AG09319 (cell line): ENCODE measurements at regions not wholly inside any gene's neighbourhood (a gene's known extent, or its start where the extent isn't known, plus 50 kb on each side); places are given as distances from the start of the nearest gene placed in this dataset.
"Not testable (repeated sequence)": the region's sequence is repeated elsewhere in the genome, so short reads cannot be mapped to it uniquely, and the experiment has no call there.

Experiments
- DNase-seq: peaks from one replicate; pipeline ENCODE4 v3.0.0-alpha.2; 2010; ENCODE audit warnings: low read depth; ENCODE audit errors: extremely low read depth
- CTCF ChIP-seq: IDR thresholded peaks from 2 replicates; pipeline ENCODE4 v1.5.1; 2011; ENCODE audit warnings: low read depth, mild to moderate bottlenecking, inconsistent platforms, low read length, moderate library complexity

GRCh38 chr6:169130113-169130512 is 123.5 kb downstream of the THBS2 start:
- no peak for DNase-seq
- TF ChIP-seq CTCF = no peak

- no peak for DNase-seq
- TF ChIP-seq CTCF = no peak
These were observed 132.6 kb downstream of the THBS2 start for GRCh38 chr6:169121013-169121412.

DNA sequence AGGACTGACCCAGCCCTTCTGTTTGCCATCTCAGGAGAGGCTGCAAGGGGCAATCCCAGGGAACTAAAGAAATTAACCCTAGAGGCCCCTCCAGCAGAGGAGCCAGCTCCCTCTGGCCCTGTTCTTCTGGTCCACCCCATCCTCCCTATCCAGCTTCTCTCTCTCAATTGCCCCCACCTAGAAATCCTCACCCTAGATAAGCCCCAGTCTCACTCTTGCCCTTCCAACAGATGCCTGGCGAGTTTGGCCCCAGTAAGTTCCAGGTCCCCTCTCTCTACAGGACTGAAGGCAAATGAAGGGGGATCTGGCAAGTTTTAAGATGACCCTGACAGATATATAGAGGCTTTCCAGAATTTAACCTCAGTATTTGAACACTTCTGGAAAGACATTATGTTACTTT is 134.0 kb downstream of the THBS2 start:
- no peak for DNase-seq
- TF ChIP-seq CTCF = no peak

DNA sequence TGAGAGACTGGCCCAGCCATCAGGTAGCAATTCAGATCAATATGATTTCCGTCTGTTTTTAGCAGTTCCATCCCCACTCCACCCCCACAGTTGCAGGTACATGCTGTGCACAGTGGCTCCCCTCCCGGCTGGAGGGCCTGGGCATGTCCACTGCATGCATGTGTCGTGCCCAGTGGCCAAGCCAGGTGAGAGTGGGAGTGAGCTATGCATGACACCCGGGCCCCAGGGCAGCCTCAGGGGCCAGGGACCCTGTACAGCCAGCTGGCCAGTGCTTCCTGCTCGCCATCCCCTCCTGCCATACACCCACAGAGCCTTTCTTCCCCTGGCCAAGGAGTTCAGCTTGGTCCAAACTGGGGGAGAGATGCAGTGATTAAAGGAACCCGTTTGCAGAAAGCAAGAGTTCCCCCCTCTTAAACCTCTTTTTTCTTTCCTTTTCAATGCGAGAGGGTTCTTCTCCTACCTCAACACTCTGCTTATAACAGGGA is 135.3 kb downstream of the THBS2 start:
- no peak for DNase-seq
- TF ChIP-seq CTCF = no peak

DNA sequence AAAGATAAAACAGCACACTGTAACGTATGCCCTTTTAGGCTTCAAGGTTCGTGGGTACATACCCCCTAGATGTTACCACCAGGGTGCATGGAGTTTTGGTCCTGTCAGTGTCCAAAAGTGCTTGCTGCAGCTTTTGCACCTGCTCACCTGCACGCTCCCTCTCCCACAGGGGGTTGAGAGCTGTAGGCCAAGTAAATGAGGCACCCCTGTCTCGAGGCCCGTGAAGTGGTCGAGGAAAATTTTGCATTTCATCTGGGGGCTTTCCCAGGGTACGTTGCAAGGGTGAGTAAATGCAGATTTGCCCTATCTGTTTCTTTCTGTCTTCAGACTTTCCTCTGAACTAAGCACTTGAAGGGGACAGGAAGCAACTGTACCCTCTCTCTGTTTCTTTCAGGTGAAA is 136.0 kb downstream of the THBS2 start:
- TF ChIP-seq CTCF = no peak
- DNase-seq = no peak

DNA sequence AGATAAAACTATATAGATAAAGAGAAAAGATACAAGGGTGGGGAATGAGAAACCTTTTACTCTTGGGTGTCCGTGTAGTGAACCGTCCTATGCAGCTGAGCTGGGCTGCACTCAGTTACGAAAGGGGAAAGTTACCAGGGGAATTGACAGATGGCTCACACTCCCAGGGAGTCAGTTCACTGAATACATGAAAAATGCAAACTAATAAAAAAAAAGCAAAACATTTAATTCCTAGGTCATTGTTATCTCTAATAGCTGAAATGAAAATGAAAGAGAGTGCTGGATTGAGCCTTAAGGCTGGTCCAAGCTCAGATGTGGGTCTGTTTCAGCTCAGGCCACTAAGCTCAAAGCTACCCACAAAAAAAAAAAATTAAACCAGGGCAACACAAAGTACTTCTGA is 138.0 kb downstream of the THBS2 start:
- TF ChIP-seq CTCF = no peak
- DNase-seq = no peak

- not testable (repeated sequence) for DNase-seq
These were observed 139.0 kb downstream of the THBS2 start for GRCh38 chr6:169114632-169115031.

GRCh38 chr6:169112483-169113320 is 140.9 kb downstream of the THBS2 start:
- DNase-seq = no peak
- TF ChIP-seq CTCF = no peak
